ENCODE measurements at regions not wholly inside any gene's neighbourhood (a gene's known extent, or its start where the extent isn't known, plus 50 kb on each side); places are given as distances from the start of the nearest gene placed in this dataset.
A peak's percentile ranks its signal among the peaks of the same experiment; 100 is the strongest.

DNA sequence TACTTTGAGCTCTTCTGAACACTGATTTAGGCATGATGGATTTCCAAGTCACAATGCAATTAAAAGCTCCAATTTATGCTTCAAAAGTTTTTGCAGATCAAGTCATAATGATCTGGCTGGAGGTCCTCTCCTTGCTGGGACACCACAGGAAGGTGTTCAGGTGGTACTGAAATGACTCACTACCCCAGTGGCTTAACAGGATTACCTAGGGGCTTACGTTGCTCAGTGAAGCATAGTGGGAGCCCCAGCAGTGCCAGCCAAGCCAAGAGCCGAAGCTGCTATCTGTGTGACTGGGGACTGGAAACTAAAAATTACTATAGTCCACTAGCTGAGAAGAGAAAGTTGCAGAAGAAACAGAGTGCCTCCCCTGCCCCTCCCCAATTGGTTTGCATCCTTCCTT lies 110.1 kb upstream of the LPP start:
- peak in 1 of 2 experiments; percentile 18 for DNase-seq

DNA sequence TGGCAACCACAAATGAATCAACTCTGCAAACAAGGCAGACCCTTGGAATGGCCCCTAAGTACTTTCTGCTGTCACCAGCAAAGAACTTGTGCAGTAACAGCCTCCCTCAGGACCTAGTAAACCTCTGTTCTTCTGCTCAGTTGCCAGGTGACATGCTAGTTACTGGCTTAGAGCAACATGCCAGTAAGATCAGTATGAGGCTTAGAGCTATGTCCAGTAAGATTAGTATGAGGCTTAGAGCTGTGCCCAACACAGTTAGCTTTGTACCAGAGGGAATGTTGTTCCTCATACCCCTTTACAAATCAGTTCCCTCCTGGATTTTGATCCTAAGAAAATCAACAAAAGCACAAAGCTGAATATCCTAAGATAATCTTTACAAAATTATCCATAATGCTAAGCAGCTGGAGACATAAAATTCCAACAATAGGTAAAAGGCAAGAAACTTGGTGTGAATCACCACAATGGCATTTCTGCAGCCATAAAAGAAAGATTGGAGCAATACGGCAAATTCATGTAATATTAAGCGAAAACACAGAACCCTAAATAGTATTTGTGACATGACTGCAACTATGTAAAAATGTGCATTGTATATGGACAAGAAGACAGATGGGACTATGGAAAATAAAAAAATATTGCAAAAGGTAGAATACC lies 107.3 kb upstream of the LPP start:
- no peak for DNase-seq

GRCh38 chr3:188047536-188047935 lies 106.4 kb upstream of the LPP start:
- no peak for DNase-seq

GRCh38 chr3:188049606-188050530 lies 104.1 kb upstream of the LPP start:
- no peak for DNase-seq

DNA sequence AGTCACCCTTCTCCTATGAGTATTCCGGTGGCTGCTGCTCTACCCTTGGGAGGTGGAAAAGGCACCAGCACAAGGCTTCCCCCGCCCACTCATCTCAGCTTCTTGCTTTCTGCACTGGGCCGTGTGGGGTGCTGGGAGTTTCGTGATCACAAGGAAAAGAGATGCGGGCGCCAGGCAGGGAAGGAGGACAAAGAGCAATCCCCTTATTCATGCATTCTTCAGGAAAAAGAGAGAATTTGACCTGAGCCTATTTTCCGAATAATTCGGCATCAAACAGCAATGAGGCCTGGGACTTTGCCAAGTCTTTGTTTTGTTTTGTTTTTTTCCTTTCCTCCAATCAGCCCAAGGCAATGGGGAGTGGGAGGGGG lies 102.2 kb upstream of the LPP start:
- no peak for DNase-seq

- no peak for DNase-seq
Observed at GRCh38 chr3:188052169-188053035, 101.6 kb upstream of the LPP start.

DNA sequence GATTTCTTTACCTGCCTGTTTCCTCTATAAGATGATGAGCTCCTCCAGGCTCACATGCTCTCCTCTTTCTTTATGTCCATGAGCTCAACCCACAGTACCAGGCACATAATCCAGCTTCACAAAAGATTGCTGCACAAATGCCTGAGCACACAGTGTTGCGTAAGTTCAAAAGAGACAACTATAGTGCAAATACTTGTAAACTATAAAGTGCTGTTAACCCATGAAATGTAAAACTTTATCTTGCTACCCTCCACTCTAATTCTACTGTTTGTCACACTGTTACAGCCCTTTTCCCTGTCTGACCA lies 101.0 kb upstream of the LPP start:
- no peak for DNase-seq

- DNase-seq, result no peak
Observed at GRCh38 chr3:188053710-188054380, 100.1 kb upstream of the LPP start.

DNA sequence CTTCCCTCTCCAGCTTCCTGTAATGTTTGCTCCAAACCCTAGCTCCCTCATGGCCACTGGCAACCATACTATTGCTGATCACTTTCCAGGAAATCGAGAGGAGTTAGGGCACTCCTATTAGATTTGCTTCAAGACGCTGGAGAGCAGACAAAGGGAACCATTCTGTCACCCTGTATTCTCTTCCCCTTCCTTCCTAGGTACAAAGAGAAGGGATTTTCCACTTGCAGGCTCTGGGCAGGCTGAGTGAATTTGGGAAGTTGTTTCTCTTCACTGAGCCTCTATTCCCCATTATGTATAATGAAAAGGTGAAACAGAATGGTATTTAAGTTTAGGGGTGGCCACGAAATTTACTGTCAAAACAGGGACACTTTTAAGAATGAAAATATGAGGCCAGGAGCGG lies 99.4 kb upstream of the LPP start:
- no peak for DNase-seq

DNA sequence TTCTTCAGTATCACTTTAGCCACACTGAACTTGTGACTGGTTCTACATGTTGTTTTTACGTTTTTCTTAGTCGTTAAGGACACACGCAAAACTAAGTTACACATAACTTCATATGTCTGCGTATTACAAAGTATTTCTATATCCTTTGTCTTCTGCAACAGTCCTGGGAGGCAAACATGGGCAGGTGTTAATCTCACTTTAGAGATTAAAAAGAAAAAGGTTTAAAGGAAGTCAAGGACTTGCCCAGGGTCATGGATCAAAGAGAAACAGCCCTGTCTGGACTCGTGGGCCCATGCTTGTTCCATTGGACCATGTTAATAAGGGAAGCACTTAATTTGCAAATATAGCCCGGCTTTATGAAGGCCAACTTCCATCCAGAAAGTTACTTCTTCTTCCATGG lies 98.6 kb upstream of the LPP start:
- DNase-seq, result no peak

GRCh38 chr3:188057124-188057523 lies 96.8 kb upstream of the LPP start:
- no peak for DNase-seq

GRCh38 chr3:188058569-188059184 lies 95.3 kb upstream of the LPP start:
- no peak for DNase-seq

- DNase-seq, result no peak
Observed at GRCh38 chr3:188059351-188059750, 94.6 kb upstream of the LPP start.

DNA sequence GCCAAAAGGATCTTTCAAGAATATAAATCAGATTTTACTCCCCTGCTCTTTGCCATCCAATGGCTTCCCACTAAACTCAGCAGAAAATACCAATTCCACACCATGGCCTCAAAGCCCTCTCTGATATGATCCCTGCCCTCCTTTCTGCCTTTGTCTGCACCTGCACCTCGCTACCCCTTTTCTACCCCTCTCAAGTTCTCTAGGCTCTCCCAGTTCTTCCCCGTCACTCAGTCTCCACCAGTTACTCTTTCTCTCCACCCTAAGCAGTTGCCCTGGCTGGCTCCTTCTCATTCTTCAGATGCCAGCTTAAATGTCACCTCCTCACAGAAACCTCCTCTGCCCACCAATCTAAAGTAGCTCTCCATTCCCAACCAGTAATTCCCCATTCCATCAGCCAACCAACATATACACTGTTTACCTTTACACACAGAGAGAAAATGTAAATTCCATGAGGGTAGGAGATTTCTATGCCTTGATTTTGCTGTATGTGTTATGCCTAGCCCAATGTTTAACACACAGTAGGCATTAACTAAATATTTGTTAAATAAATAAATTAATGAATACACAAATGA lies 93.6 kb upstream of the LPP start:
- DNase-seq, result no peak

DNA sequence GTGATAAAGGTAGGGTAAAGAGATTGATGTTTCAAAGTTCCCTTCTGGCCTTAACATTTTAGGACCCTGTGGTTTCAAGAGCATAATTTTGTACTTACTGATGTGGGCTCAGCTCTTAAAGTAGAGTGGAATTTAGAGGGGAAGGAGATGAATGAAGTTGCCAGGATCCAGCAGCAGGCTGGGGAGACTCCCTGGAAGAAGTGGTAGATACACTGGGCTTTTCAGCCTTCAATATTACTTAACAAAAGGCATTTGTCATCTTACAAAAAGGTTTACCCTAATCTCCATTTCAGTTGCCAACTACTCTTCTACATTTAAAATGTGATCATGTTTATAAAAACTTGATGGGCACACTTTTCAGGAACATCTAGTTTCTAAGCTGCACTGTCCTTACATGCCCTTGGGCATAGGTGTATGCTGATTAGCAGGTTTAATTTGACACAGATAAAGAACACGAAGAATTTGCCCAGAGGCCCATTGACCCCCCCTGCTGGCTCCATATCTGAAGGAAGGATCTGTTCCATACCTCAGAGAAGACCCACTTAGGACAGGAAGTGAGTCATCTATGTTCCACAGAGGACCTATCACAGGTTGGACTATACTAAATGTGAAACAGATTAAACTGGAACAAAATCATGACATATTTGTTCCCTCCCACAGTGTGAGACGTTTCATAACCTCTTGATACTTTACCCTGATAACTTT lies 93.0 kb upstream of the LPP start:
- DNase-seq, result no peak

DNA sequence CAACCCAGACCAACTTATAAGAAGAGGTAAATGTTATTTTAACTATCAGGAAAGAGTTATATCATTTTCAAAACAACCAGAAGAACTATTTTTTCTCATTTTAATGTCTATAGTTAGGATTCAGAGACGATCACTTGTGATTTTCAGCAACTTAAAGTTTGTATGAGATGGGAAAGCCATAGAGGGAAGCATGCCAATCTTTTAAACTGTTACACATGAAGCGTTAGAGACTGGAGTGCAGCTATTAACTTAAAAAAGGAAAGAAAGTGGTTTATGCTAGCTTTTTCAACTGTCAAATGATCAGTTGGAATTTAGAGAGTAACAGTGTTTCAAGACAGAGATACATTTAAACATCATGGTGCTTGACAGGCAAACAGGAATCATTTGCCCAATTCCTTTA lies 91.7 kb upstream of the LPP start:
- DNase-seq, result no peak

DNA sequence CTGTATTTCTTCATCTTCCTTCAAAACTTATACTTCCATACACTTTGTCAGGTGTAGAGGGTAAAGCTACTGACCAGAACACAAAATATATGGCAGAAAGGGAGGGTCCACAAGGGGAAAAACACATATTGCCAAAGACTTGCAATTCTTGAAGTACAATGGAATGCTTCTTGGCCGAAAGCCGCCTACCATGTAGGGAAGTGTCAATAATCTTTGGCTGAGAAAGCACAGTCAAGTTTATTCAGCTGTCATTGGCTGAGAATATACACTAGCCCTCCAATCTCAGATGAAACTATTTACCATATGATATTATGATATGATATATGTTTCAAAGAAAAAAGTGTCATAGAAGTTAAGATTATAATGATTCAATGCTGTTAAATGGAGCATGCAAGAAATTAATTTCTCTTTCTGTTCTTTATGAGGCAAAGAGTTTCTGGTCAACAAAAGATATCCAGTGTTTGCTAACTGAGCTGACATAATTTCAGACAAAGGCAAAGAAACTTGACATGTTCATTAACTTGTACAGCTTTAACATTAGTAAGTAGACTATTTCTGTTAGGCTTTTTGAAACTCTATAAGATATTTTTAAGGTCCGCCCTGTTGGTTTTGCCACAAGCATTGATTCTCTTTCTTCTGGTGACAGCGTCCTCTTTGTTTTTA lies 89.0 kb upstream of the LPP start:
- DNase-seq, result no peak

GRCh38 chr3:188066141-188066540 lies 87.8 kb upstream of the LPP start:
- no peak for DNase-seq

DNA sequence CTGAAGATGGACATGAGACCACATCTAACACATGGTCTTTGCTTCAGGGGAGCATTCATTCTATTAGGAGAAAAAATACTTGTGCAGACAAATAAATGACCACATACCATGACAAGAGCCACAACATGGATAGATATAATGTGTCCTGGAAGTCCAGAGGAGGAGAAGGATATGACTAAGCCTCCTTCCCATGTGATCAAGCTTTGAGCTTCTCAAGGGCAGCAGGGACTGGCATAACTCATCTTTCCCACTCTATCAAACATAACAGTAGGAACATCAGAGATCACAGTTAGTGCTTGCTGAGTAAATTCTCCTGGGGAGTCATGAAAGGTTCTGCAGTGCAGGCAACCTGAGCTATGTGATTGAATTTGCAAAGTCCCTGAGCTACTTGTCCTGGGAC lies 86.0 kb upstream of the LPP start:
- no peak for DNase-seq

GRCh38 chr3:188068342-188068741 lies 85.6 kb upstream of the LPP start:
- no peak for DNase-seq

- no peak for DNase-seq
Observed at GRCh38 chr3:188071636-188072035, 82.3 kb upstream of the LPP start.
